ENCODE measurements at regions not wholly inside any gene's neighbourhood (a gene's known extent, or its start where the extent isn't known, plus 50 kb on each side); places are given as distances from the start of the nearest gene placed in this dataset.

GRCh38 chr2:15833731-15834130 lies 106.6 kb upstream of the MYCN start:
- TF ChIP-seq CTCF (conservative IDR thresholded peaks at IDR 0.05; ENCODE audit: low read depth in 2 of 2): no peak
- TF ChIP-seq EZH2 (IDR thresholded peaks at IDR 0.05; ENCODE audit: low read depth, unreplicated experiment): no peak
- TF ChIP-seq POLR2AphosphoS5 (IDR thresholded peaks at IDR 0.05; ENCODE audit: low read depth): no peak
- TF ChIP-seq CREB1 (CRISPR knock-in tag; IDR thresholded peaks at IDR 0.05; ENCODE audit: low read depth): no peak
- TF ChIP-seq REST (IDR thresholded peaks at IDR 0.05; ENCODE audit: unreplicated experiment): no peak

Measured in GM23338 (cell line).